Spleen (tissue), 7 donors: ENCODE measurements at regions not wholly inside any gene's neighbourhood (a gene's known extent, or its start where the extent isn't known, plus 50 kb on each side); places are given as distances from the start of the nearest gene placed in this dataset.

Experiments
- POLR2A ChIP-seq, 3 donors: fragments of 450-650 bp; IDR thresholded peaks; one replicate each; pipeline ENCODE4 v1.5.1; 2017; ENCODE audit warnings: antibody characterized with exemption in 3 of 3, mild to moderate bottlenecking in 1 of 3
- POLR2AphosphoS5 ChIP-seq, 3 donors: sonication (generic); formaldehyde crosslinking; IDR thresholded peaks; one replicate each; pipeline ENCODE4 v1.5.1; 2017; ENCODE audit warnings: antibody characterized with exemption in 3 of 3
- TF ChIP-seq, protein P1 (sequence below), 11 experiments: fragments of 200-600 bp in 7 of 11; fragments of 450-650 bp in 4 of 11; sonication (generic) in 4 of 11; IDR thresholded peaks in 8 of 11; conservative IDR thresholded peaks in 3 of 11; 1 replicate in 7 of 11; 2 replicates in 4 of 11; pipeline versions ENCODE4 v1.4.0 to v1.8.0; 2016 to 2021; ENCODE audit warnings: antibody characterized with exemption in 11 of 11, inconsistent platforms in 4 of 11, mild to moderate bottlenecking in 1 of 11
- donor health status: DM: no; HTN: no; CAD: no; lungs with moderate emphysema.
- donor health status: DM: no; HTN: no; CAD: no.
- donor health status: DM: no; HTN: no; CAD: no.

DNA sequence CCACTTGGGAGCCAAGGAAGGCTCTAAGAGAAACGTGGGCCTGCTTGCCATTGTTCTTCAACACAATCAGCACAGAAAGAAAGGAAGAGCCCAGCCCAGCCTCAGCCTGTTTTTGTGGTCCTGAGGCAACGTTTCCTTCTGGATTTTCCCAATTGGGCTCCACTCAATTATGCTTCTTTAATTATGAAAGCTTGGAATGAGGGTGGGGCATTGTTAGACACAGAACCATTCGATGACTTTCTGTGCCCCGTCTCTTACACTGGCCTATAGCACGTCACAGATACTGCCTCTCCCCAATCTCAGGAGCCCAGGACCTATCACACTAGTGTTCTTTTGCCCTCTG lies 207.4 kb downstream of the ZFP36L2 start:
- TF ChIP-seq, protein P1, sequence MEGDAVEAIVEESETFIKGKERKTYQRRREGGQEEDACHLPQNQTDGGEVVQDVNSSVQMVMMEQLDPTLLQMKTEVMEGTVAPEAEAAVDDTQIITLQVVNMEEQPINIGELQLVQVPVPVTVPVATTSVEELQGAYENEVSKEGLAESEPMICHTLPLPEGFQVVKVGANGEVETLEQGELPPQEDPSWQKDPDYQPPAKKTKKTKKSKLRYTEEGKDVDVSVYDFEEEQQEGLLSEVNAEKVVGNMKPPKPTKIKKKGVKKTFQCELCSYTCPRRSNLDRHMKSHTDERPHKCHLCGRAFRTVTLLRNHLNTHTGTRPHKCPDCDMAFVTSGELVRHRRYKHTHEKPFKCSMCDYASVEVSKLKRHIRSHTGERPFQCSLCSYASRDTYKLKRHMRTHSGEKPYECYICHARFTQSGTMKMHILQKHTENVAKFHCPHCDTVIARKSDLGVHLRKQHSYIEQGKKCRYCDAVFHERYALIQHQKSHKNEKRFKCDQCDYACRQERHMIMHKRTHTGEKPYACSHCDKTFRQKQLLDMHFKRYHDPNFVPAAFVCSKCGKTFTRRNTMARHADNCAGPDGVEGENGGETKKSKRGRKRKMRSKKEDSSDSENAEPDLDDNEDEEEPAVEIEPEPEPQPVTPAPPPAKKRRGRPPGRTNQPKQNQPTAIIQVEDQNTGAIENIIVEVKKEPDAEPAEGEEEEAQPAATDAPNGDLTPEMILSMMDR (IDR thresholded peaks at IDR 0.05 in 8 of 11, conservative IDR thresholded peaks at IDR 0.05 in 3 of 11): no peak
- TF ChIP-seq POLR2A (IDR thresholded peaks at IDR 0.05) (no peak), POLR2AphosphoS5 (IDR thresholded peaks at IDR 0.05) (no peak)
